ENCODE measurements at regions not wholly inside any gene's neighbourhood (a gene's known extent, or its start where the extent isn't known, plus 50 kb on each side); places are given as distances from the start of the nearest gene placed in this dataset.

GRCh38 chr9:85428230-85428629, 313.5 kb downstream of the AGTPBP1 start:
- DNase-seq (ENCODE audit: low read depth in 2 of 2): no peak

GRCh38 chr9:85427772-85428171, 314.0 kb downstream of the AGTPBP1 start:
- no peak for DNase-seq (ENCODE audit: low read depth in 2 of 2)

- peak; percentile 39 to 52 for DNase-seq (ENCODE audit: low read depth in 2 of 2)
Measured at GRCh38 chr9:85425153-85425611, 316.6 kb downstream of the AGTPBP1 start.

GRCh38 chr9:85423422-85423821, 318.3 kb downstream of the AGTPBP1 start:
- DNase-seq (ENCODE audit: low read depth in 2 of 2): no peak

GRCh38 chr9:85421641-85422040, 320.1 kb downstream of the AGTPBP1 start:
- no peak for DNase-seq (ENCODE audit: low read depth in 2 of 2)

- DNase-seq (ENCODE audit: low read depth in 2 of 2): no peak
Measured at GRCh38 chr9:85420750-85421149, 321.0 kb downstream of the AGTPBP1 start.

GRCh38 chr9:85417674-85418073, 324.1 kb downstream of the AGTPBP1 start:
- DNase-seq (ENCODE audit: low read depth in 2 of 2): no peak

- DNase-seq (ENCODE audit: low read depth in 2 of 2): no peak
Measured at GRCh38 chr9:85416715-85417114, 325.0 kb downstream of the AGTPBP1 start.

- no peak for DNase-seq (ENCODE audit: low read depth in 2 of 2)
Measured at GRCh38 chr9:85414390-85414789, 327.4 kb downstream of the AGTPBP1 start.

GRCh38 chr9:85408494-85408893, 333.3 kb downstream of the AGTPBP1 start:
- DNase-seq (ENCODE audit: low read depth in 2 of 2): no peak

- no peak for DNase-seq (ENCODE audit: low read depth in 2 of 2)
Measured at GRCh38 chr9:85405566-85405950, 336.2 kb downstream of the AGTPBP1 start.

GRCh38 chr9:85404911-85405565, 336.7 kb downstream of the AGTPBP1 start:
- DNase-seq (ENCODE audit: low read depth in 2 of 2): no peak

- DNase-seq (ENCODE audit: low read depth in 2 of 2): no peak
Measured at GRCh38 chr9:85402551-85402950, 339.2 kb downstream of the AGTPBP1 start.

GRCh38 chr9:85401998-85402397, 339.8 kb downstream of the AGTPBP1 start:
- DNase-seq (ENCODE audit: low read depth in 2 of 2): no peak

GRCh38 chr9:85397005-85397404, 344.7 kb downstream of the AGTPBP1 start:
- DNase-seq (ENCODE audit: low read depth in 2 of 2): no peak

GRCh38 chr9:85392260-85392659, 349.5 kb downstream of the AGTPBP1 start:
- no peak for DNase-seq (ENCODE audit: low read depth in 2 of 2)

- DNase-seq (ENCODE audit: low read depth in 2 of 2): no peak
Measured at GRCh38 chr9:85377731-85378289, 363.9 kb downstream of the AGTPBP1 start.

- DNase-seq (ENCODE audit: low read depth in 2 of 2): no peak
Measured at GRCh38 chr9:85368781-85369180, 373.0 kb downstream of the AGTPBP1 start.

GRCh38 chr9:85359161-85359560, 382.6 kb downstream of the AGTPBP1 start:
- no peak for DNase-seq (ENCODE audit: low read depth in 2 of 2)

- no peak for DNase-seq (ENCODE audit: low read depth in 2 of 2)
Measured at GRCh38 chr9:85349046-85349445, 392.7 kb downstream of the AGTPBP1 start.

- no peak for DNase-seq (ENCODE audit: low read depth in 2 of 2)
Measured at GRCh38 chr9:85347541-85347940, 394.2 kb downstream of the AGTPBP1 start.

- DNase-seq (ENCODE audit: low read depth in 2 of 2): no peak
Measured at GRCh38 chr9:85344901-85345300, 396.9 kb downstream of the AGTPBP1 start.

- no peak for DNase-seq (ENCODE audit: low read depth in 2 of 2)
Measured at GRCh38 chr9:85339338-85339737, 402.4 kb downstream of the AGTPBP1 start.

GRCh38 chr9:85334228-85334627, 407.5 kb downstream of the AGTPBP1 start:
- DNase-seq (ENCODE audit: low read depth in 2 of 2): no peak
